Suppressor macrophage treated with lipopolysaccharide for 4 hours (primary cell): ENCODE measurements at regions not wholly inside any gene's neighbourhood (a gene's known extent, or its start where the extent isn't known, plus 50 kb on each side); places are given as distances from the start of the nearest gene placed in this dataset.

Source experiments
- DNase-seq: peaks from one replicate; pipeline ENCODE4 v3.0.0-alpha.2; 2020

DNA sequence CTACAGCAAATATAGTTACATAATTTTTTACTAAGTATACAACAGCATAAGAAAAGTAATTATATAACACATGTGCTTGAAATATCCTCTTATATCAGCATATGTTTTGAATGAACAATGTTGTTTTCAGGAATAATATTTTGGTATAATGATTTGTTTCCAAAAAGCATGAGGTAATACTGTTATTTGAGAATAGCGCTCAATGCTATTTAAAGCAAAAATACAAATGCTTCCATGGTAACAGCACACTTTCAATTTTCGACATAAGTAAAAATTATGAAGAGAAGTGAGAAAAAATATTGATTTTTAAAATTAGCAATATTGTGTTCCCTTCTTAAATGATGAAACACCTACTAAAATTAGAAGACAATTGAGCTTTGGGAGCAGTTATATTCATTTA, 715.9 kb upstream of the ATXN8OS start:
- DNase-seq = no peak

DNA sequence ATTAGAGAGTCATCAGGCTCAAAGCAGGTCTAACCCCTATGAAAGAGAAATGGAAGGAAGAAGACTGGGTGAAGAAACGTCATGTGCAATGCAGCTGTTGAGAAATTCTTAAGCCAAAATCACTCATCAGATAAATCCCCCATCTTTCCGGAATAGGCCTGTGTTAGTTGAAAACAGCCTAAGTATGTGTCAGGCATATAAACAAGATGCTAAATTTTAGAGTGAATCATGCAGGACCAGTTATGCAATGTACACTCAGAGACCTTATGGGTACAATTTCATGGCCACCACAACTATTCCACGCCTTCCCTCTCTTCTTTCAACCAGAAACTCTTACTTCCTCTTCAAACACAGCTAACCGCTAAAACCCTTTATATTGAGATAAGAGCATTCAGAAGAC, 717.7 kb upstream of the ATXN8OS start:
- no peak for DNase-seq

DNA sequence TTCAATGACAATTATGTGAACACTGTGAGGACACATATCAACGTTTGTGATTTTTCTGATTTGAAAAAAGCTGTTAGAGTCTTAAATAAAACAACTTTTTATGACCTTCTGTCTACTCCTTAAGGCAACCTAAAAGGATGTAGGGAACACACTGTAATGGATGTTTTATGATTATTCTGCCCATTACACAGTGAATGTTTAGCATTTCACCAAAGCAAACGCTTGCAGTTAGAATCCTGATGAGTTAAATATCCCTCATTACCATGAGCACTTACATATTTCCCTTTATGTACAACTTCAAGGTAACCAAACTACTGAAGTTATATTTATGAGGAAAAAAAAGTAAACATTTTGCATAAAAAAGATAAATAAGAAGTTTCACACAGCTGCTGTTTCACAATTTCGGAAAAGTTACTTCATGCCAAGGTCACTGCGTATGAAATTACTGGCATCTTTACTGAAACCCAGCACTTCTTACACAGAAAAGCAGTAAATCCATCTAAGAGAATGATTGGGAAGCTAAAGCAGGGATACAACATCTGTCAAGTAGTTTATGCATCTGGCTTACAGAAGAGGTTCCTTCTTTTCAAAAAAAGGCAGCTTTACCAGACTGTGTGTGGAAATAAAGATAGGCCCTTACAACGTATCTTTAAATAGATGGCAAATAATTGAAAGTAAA, 733.7 kb upstream of the ATXN8OS start:
- no peak for DNase-seq

DNA sequence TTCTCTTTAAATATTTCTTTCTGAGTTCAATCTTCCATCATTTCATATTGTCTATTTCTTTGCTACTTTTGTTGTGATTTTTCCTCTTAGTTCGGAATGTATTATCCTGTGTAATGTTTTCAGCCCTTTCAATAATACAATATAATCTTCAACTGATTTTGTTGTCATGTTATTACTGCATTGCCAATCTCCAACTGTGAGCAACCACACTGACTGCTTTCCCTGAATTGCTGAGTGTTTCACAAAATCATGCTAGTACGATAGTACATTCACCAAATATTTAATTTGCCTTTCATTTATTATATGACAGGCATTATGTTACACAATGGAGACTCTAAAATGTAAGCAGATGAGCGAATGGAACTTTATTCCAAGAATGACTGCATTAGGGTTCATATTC, 744.3 kb upstream of the ATXN8OS start:
- DNase-seq = no peak

DNA sequence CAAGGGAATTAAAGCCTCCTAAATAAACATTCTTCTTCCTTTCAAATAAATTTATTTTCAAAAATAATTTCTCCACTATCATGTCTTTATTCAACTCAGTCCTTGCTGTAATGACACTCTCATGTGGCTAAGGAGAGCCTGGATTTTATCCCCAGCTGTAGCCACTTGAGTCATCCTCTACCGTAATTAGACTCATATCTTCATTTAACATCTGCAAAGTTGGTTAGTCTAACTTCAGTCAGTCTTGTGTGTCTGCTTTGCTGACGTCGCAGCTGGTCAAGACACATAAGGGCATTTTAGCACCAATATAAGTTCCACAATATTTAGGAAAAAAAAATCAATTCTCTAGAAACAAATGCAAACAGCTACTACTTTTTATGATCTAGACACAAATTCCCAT, 776.4 kb upstream of the ATXN8OS start:
- DNase-seq = no peak

DNA sequence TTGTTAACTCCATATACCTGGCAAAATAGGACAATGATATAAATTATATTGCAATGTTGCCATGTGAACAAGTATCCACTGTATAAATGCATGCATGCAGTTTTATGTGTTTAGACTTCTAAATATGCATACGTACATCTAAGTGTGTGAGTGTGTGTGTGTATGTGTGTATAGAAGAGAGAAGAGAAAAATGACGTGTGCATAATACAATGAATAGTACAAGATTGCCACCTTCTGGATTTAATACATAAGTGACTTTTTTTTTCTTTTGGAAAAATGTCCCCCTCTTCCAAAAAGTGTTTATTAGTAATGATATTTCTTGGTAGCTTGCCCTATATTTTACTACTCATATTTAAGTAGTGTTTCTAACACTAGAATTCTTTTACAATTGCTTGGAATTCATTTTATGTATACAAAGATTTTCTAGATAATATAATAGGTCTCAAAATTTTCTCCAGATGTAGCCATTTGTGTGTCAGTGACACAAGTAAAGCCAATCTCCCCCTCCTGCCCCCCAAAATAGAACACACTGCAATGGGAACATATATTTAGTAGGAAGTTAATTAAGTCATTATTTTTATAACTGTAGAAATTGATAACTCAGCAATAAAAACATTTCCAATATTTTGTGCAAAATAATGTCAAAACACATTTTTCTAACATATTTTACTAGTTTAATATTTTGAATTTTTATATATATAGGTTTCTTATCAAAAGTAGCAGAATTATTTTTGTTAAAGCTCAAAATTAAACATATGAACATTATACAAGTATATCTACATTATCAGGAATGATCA, 783.3 kb upstream of the ATXN8OS start:
- no peak for DNase-seq

DNA sequence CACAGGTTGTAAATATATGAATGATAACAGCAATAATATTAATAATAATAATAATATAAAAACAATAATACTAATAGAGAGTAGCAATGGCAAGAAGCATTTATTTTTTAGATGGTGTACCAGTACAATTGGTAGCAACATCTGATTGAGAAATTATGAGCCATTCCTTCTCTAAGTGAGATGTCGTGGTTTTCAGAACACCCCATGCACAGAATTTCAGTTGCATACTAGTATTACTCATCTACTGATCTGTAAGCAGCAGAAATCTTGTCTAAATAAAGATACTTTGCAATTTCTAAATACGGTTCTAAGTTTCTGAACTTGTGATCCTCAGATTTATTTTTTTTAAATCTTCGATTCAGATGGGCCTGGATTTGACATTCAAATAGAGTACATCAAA, 788.0 kb upstream of the ATXN8OS start:
- no peak for DNase-seq

DNA sequence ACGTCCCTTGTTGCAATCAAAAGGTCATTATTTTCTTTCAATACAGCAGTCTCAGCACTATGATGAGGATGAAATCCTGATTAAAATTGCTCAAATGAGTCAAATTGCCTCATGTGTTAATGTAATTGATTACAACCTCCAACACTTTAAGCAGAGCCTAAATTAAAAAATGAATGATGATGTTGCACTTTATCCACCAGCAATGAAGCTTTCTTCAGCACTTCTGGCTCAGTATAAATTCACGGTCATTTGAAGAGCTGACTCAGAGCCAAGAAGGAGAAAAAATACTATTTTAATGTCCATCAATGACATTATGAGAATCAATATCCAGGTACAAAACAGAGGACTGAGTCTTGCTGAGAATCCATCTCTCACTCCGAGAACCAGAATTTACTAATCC, 792.6 kb upstream of the ATXN8OS start:
- no peak for DNase-seq

DNA sequence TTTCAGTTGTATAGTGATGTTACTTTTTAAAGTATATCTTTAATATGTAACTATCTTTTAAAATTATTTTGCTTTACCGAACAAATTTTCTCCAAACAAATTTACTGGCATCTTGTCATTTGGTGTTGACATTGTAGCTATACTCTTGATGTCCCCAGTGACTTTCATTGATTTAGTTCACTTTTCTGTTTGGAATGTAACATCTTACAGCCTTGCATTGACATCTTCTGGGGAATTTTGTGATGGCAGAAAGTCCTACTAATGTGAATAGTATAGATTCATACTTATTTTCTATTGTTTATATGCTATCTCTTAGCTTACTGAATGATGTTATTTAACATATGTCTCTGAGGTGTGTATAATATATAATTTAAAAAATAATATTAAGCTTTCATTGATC, 800.9 kb upstream of the ATXN8OS start:
- DNase-seq = no peak

DNA sequence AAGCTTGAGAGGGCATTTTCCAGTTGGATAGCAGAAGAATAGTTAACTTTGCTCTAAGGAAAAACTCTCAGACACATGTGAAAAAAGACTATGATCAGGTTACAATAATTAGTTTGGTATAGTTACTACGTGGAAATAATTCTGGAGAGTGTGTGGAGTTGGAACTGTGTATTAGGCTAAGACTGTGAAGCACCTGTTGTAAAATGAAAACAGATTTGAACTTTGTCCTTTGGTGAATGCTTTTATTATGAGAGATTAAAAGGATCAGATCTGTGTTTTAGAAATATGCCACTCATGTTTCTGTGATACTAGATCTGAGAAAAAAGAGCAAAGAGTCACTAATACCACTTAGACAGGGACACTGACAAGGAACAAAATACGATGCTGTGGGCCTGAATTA, 807.5 kb upstream of the ATXN8OS start:
- DNase-seq = no peak

DNA sequence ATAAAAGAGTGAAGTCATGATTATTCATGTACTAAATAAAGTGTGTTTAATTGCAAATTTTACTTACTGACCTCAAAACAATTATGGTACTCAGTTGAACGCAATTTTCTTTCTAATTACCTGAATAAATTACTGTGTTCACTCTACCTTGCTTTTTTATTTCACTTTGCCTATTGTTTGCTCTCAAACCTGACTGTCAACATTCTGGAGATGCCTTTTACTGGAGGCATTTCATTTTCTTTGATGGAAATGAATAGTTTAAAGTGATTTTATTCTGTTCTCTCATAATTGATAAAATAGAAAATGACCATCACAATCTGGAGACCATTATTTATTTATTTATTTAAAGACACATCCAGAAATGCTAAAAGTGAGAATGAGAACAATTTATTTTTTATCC, 811.5 kb upstream of the ATXN8OS start:
- DNase-seq = no peak

DNA sequence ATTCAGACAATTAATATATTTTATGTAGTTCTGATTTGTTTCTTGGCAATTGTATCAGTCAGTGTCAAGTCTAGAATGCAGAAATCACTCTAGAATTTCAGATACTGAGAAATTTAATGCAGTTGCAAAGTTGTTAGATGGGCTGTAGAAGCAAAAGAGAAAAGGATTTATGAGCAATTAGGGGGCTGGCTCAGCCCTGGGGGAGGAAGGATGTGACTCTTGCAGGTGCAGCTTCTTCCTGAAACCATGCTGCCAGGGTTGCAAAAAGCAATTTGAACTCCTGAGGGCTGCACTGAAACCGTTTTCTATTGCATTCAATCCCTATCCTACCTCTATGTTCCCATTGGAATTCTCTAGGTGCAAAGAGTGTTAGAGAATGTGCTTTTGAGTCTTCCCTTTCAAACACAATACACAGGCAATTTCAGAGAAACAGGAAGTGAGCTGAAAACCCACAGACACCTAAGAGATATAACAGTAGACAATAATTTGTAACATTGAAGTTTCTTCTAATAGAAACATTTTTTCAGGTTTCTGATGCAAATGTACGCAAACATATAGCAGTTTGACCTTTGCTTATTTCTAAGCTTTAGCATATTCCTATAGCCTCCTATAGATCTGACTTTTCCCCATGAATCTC, 814.7 kb upstream of the ATXN8OS start:
- DNase-seq = no peak

DNA sequence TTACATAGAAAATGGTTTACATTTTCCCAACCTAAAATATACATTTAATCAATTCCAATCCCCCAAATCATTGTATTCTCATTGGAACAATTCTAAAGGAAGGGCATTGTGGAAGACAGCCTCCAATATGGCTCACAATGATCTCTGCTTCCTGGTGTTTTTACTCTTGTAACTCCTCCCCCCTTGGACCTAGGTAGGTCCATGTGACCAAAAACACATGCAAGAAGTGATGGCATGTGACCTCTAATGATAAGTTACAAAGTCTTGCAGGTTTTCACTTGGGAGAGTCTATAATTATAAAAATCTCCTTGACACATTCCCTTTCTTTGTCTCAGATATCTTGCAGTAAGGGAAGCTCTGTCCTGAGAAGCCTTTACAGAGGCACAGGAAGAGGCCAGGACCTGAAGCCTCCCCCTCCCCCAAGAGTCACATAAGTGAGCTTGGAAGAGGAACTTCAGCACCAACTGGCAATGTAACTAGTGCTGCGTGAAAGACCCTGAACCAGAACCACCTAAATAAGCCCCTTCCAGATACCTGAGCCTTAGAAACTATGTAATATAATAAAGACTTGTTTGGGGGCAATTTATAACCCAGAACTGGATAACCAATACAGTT, 816.2 kb upstream of the ATXN8OS start:
- no peak for DNase-seq

DNA sequence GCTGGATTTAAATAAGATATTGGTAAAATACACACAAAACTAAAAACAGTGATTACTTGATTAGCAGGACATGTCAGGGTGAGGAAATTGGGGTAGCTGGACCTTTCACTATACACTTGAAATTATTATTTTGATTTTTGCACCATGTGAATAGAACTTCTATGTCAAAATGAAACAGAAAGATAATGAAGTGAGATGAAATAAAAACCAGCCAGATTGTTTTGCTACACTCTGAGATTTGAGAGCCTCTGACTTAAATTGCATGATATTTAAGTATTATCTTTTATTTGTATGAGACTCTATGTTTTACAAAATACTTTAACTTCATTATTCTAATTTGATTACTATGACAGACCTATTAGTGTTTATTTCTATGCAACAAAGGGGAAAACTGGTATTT, 819.6 kb upstream of the ATXN8OS start:
- DNase-seq = no peak

DNA sequence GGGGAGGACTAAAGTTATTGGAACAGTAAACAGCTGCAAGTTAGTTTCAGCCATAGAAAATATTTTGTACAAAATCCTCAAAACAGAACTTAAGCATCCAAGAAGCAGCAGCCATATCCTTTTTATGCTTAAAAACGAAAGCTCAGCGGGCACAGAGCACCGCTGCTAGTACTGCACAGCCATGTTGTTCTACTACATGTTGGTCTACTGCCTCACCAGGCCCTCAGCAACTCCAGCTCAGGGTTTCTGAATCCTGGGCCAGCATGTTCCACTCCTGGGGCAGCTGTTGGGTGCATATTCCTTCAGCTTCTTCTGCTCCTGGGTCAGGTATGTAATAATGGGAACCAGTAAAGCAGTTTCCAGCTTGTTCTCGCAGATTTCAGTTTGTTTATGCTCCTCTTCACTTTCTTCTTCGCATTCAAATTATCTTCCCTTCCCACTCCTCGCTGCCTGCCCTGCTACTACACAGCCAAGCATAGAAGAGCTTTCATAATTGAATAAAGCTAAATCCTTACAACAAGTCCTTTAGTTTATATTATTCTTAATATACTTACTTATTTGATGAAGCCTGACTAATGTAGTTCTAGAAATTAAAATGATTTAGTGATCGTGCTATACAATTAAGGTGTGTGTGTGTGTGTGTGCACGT, 820.5 kb upstream of the ATXN8OS start:
- no peak for DNase-seq

DNA sequence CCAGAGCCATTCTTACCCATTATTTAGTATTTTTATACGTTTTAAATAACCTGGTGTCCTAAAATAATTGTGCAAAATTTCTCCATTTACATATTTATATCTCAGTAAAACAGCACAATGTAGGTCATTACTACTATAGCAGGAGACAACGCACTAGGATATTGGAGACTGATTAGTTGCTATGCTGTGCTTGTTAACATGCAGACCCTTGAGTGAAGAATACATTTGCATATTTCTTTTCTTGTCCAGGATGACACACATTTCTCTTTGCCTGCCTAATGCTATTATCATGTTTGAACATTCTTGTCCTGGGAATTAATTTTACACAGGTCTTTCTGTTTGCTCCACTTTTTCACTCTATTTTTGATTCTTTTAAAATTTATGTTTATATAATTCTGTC, 823.8 kb upstream of the ATXN8OS start:
- no peak for DNase-seq

DNA sequence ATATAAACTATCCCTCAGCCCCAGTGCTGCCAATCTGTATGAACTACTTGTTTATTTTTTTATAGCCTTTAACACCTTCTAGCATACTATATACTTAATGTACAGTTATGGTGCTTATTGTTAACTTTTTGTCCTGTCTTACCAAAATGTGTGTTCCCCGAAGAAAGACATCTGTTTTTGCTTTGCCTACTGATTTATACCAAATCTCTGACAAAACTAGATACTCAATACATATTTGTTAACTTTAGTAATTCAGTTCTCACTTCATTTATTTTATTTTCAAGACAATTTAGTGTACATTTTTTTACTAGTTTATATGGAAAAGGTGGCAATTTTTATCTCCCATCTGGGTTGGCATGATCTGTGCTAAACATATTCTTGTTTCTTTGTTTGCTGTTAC, 824.3 kb upstream of the ATXN8OS start:
- no peak for DNase-seq

DNA sequence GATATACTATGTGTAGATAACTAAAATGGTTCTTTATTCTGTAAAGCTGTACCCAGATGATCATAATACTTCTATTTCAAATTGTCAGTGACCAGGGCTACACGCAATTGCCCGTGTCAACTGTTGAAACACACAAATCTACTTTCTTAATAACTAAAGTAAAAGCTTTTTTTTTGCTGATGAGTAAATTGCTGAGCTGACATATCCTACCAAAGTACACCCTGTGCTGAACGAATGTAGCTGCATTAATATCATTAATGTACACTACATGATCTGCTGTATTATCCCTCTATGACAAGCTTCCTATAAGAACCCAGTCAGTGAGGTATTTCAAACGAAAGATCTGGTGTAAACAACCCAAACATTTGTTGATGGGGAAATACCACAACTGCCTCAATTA, 827.2 kb upstream of the ATXN8OS start:
- no peak for DNase-seq

DNA sequence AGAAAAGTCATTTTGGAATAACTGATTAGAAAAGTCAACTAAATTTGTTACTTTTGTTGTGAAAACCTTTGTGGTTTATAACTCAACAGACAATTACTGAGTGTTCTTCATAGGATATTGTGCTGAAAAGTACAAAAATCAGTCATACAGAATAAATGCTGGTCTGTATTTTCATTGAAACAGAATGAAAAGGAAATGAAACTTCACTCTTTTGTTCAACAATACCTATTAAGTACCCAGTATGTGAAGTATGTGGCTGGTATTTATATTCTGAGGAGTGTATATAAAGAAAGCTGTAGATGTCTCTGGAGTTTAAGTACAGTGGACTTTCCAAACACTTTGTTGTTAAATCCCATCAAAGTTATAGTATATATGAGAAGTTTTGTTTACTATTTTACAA, 828.4 kb upstream of the ATXN8OS start:
- no peak for DNase-seq

DNA sequence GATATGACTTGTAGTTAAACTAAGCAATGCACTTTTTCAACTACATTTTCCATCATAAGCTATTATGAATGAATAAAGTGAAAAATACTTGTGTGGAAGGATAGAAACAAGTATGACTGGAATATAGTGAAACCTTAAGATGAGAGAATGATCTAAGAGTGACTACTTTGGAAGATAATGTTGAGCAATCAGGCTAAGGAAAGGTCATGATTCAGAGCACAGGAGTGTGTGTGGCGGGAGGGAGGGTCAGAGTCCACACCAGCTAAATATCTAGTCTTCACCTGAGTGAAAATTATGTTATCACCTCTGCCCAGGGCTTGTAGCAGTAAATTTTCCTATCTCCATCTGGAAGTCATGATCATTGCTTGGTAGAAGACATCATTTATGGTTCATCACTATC, 833.4 kb upstream of the ATXN8OS start:
- DNase-seq = no peak

DNA sequence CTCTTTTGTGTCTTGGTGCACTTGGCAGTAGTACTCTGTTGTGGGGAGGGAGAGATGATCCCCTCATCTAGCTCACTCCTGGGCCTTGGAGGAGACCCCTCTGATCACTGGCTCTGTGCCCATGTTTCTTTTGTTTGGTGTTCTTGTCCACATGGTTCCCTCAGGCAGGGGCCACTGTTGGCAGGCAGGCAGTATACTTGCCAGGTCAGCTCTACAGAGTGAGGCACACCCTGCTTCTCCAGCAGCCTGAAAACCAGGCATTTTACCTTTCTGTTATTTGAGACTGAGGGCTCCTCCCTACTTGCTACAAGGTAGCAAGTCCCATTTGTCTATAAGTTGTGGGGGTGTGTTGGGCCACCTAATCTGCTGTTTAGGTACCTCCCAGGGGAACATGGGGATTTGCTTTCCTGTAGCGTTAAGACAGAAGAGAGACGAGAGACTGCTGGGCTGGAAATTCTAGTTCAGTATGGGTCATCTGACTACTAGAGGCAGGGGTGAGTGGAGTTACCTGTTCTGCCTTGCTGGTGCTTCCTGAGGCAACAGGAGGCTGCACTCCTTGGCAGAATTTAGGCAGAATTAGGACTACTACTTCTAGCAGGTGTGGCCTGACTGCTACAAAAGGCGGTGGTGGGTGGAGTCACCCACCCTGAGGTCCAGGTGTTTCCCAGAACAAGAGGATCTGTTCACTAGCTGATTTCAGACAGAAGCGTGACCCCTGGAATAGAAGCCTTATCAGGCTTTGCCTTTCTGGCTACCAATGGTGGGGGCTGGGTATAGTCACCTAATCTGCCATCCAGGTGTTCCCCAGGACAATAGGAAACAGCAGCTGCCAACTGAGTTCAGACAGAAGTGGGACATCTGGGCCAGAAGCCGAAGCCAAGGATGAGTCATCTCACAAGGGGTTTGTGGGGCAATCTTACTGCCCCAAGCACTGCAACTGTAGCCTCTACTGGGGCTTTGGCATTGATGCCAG, 843.0 kb upstream of the ATXN8OS start:
- no peak for DNase-seq

DNA sequence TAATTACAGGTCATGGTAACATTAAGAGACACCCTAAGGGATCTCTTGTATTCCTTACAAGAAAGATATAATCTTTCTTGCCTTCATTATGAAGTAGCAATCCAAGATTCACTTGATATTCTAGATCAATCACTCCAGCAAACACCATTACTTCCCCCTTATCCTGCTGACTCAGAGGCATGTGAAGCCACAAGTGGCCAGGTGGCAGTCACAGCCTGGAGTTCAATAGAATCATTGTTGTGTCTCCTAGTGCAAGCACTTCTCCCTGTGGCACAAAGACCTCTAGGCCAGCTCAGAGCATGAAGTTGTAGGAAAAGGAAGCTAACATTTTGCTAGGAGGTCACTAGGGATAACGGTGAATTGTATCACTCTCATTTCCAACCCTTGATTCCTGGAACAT, 864.3 kb upstream of the ATXN8OS start:
- no peak for DNase-seq
